Lung microvascular endothelial cell (primary cell): ENCODE measurements at regions not wholly inside any gene's neighbourhood (a gene's known extent, or its start where the extent isn't known, plus 50 kb on each side); places are given as distances from the start of the nearest gene placed in this dataset.
"Not testable (repeated sequence)": the region's sequence is repeated elsewhere in the genome, so short reads cannot be mapped to it uniquely, and the experiment has no call there.

Experiments used
- DNase-seq, 2 donors: peaks; one replicate each; pipeline versions ENCODE4 v3.0.0 to v3.0.0-alpha.2; 2010; ENCODE audit warnings: low read depth in 2 of 2

DNA sequence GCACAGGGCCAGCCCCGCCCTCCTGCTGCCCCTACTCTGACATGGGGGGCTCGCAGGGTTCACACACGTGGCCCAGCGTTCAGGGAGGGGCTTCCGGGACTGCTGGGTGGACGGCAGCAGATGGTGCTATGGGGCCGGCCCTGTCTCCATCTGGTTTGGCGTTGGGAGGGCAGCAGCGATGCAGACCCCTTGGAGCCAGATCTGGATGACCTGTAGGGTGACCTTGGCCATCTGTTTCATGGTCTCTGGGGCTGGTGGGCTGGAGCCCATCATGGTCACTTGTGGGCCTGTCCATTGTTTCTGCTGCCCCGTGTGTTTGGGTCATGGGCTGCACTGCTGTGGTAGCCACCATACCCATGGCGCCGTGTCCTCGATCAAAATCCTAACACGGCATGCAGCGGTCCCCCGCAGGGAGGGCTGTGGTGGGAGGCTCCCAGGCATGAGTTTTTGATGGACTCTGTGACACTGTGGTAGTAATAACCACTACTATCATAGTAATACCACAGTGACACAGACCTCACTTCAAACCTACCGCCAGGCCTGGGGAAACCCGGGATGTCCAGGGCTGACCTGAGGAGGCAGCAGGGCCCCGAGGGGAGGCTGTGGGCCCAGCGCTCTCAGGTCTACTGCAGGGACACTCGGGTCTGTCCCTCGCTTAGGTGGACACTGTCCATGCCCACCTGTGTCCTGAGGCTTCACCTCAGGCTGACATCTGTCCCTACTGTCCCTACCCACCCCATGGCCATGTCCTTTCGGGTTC lies 359.4 kb downstream of the TMEM121 start:
- DNase-seq: no peak

DNA sequence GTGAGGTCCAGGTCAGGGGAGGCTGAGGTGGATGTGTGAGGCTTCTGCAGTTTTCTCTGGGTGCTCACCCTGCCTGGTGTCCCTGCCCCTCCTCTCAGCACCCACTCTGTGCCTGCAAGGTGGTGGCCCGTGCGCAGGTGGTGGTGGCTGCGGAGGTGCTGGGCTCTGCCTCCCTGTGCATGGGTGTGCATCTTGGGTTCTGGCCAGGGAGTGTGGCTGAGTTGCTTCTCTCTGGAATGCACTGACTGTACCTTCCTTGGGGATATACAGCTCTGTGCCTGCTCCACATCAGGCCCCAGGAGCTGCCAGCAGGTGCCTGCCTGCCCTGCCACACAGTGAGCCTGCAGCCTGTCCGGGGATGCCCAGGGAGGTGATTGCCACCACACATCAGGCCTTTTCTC lies 360.4 kb downstream of the TMEM121 start:
- DNase-seq: not testable (repeated sequence)

DNA sequence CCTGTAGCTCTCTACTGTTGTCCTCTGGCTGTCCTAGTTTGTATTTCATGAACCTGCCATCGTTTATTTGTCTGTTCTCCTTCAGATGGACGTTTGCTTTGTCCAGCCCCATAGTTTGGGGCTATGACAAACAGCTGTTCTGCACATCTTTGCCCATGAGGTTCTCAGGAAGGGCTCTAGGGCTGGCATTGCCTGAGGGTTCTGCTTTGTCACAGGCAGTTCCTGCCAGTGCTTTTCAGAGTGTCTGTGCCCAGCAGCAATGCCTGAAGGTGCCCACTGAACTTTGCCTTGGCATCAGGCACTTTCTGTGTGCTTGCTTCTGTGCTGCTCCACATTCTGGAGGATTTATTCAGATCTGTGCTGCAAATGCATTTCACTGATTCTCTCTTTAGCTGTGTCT lies 361.3 kb downstream of the TMEM121 start:
- no peak for DNase-seq

DNA sequence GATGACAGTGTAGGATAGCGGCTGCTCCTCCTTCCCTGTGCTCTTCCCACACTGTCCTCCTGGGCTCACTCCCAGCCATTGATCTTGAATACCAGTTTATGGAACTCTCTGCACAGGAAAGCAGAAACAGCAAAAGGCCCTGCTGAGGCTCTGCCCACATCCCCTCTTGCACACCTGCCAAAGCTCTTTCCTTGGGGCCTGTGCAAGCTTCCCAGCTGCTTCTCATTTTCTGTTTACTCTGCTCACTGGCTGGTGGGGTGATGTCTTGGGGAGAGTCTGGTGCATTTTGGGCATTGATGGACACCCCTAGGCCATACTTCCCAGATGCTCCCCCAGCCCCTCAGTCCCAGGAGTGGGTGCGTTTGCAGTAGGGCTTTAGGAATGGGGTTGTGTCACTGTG lies 361.8 kb downstream of the TMEM121 start:
- DNase-seq: no peak

DNA sequence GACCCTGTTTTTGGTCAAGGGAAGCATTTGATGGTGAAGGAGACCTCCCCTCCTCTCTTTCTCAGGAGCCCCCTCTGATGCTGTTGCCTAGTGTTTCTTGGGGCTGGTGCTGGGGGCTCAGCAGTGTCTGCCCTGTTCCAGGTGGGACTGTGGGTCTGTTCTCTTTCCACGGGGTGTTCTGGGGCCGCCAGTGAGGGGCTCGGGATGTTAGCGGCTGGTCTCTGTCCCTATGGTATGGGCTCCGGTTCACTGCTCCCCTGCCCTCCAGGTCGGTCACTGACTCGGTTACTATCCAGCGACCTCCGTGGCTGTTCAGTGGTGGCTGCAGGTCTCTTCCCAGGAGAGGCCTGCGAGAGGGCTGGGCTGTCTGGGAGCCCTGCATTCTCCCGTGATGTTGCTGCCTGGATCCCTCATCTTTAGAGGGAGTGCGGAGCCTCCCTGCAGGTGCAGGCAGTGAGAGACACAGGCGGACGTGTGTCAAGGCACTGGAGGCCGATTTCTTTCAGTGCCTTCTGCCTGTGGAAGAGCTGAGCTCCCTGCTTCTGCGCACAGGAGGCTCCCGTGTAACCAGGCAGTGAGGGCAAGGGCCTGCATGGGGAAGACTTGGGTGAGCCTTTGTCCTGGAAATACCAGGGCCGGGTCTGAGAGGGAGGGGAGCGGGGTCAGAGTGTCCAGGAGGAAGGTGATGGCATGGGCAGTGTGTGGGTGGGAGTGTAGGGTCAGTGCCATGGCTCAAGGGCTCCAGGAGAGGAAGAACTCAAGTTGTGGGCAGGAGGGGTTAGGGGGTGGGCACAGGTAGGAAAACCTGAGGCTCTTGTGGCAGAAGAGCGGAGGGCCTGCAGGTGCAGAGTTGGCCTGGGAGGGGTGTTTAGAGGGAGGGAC lies 362.6 kb downstream of the TMEM121 start:
- no peak for DNase-seq

DNA sequence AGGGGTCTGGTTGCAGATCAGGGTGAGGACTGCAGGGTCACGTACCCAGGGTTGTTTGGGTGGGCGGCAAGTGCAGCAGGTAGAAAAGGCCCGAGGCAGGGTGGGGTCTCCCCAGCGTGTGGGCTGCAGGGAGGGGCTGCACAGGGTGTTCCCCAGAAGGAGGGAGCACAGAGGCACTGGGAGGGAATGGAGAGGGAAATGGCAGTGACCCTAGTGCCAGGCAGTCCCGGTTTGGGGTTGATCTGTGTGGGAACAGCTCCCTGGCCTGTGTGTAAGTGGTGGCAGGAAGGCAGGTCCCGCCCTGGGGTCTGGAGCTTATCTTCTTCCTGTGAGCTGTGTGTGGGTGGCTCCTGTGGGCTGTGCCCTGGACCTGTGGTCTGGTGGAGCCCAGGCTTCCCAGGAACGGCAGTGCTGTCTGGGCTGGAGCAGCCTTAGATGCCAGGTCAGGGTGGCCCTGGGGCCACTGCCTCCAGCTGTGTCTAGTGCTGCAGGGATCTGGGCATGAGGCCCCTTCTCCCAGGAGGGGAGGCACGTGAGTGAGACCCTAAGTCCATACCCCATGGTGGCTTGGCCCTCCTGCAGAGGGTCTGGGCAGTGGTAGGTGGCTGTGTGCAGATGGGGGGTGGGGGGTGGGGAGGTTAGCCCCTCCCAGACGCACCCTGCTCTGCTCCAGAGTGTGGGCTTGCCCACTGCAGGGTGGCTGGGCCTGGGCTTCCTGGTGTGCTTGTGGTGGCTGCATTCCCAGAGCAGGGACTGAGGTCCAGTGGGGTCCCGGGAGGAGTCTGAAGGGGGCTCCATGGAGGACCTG lies 363.5 kb downstream of the TMEM121 start:
- no peak for DNase-seq

DNA sequence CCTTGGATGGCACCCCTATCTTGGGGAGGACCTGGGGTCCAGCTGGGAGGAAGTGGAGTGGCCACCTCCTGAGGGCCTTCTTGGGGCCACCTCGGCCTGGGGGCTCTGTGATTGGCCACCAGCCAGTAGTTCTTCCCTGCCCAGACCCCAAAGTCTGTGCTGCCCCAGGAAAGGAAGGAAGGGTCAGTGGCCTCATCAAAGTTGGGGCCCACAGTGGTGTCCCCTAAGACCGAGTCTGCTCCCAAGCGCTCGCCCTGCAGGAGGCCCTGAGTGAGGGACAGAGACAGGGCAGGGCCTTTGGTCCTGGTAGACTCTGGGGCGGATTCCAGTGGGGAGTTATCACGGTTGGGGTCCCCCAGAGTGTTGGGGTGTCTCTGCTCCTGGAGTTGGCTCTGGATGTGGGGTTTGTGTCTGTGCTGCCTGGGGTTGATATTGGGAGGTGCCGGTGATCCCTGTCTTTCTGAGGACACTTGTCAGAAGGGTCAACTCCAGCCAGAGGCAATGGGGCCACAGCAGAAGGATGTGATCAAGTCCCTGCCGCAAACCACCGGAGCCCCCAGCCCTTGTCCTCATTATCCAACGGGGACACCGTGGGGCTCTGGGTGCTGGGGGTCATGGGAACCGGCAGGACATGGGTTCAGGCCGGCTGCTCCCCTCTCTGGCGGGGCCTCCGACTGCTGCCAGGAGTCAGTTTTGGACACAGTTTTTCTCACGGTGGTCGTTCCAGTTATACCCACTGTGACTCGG lies 364.3 kb downstream of the TMEM121 start:
- no peak for DNase-seq

DNA sequence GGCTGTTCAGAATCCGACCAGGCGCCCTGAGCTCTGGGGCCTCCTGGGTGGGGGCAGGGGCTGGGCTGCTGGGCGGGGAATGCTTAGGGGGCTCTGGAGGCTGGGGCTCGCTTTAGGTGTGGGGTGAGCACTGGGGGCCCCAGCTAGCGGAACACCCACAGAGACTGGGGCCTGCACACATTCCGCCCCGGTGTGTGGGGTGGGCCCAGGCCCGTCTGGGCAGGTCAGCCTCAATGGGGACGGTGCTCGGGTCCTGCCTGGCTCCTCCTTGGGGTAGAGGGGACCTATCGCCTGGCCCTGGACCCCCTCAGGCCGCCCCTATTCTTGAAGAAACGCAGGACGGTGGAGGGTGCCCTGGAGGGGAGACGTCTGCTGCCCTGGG lies 364.8 kb downstream of the TMEM121 start:
- no peak for DNase-seq

DNA sequence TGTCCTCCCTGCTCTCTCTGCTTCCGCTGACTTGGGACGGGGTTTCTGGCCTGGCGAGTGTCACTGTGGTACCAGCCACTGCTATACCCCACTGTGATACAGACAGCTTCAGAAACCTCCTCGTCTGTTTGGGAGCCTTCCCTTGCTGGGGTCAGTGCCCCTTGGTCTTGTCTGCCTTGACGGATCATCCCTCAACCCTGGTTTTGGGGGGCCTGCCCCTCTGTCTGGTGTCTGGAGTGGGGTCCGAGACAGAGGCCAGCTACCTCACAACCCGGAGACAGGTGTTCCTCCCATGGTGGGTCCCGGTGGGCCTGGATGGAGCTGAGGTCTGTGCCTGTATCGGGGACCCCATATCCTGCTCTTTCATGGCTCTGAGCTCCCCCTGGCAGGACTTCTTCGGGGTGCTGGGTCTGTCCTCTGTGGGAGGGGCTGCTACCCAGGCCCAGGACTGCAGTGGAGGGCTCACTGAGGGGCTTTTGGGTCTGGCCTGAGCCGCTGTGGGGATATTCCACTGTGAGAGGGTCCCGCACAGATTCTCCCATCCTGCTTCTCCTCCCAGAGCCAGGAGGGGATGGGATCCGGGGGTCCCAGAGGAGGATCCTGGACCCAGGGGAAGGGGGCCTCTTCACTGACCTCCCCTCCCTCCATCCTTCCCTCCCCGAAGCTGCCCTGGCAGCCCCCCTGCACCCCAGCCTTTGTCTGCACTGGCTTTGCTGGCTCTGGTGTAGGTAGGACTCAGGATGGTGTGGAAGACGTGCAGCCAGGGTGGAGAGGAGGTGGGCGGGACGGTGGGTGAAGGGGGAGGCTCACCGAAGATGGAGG lies 365.5 kb downstream of the TMEM121 start:
- no peak for DNase-seq

DNA sequence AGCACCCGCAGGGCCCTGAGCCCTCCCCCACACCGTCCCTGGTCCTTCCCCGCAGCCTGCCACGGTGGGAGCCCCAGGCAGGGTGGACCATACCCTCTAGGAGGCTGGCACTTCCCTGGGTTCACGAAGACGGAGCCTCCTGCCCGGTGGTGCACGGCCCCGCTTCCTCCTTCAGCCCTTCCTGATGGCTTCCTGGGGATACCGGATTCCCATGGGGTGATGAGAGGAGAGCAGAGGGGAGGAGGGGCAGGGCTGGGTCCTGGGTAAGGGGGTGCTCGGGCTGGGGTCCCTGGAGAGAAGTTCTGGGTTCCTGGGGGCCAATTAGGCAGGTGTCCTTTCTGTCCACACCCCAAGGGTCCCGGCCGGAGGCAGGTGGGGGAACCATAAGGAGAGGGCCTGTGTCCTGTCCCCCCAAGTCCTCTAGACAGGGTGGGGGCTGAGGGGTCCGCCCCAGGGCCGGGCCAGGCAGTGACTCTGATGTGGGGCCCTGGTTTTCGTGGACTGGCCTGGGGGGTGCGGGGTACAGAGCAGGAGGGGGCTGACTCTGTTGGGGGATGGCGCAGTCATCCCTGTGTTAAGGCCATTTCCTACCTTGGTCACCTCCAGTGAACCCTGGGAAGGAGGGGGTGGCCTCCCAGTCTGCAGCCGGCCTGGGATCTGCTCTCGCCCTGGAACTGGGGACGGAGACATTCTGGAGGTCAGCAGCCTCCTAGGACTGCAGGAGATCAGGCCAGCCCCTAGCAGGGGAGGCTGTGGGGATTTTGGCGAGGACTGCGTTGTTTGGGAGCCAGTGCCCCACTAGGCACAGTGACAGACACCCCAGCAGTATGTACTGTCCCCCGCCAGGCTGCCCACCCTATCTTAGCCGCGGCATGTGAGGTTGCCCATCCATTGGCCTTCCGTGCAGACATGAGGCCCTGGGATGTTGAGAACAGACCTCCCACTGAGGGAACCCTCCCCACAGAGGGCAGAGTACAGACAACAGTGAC lies 366.4 kb downstream of the TMEM121 start:
- DNase-seq: not testable (repeated sequence)

DNA sequence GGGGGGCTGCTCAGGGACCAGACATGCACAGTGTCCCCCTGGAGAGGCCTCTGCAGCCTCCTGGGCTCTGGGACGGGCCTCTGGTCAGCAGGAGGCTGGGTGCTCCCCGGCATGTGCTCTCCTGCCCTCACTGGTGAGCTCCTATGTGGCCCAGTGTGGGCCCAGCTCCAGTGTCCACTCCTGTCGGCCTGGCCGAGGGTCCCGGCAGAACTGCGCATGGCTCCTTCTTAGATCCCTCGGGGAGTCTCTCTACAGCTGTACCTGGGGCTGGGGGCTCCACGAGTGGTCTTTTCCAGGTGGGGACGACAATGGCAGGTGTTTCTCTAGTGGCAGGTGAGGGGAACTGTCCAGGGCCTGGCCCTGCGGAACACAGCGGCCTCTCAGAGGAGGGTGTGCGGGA lies 367.3 kb downstream of the TMEM121 start:
- DNase-seq: not testable (repeated sequence)

DNA sequence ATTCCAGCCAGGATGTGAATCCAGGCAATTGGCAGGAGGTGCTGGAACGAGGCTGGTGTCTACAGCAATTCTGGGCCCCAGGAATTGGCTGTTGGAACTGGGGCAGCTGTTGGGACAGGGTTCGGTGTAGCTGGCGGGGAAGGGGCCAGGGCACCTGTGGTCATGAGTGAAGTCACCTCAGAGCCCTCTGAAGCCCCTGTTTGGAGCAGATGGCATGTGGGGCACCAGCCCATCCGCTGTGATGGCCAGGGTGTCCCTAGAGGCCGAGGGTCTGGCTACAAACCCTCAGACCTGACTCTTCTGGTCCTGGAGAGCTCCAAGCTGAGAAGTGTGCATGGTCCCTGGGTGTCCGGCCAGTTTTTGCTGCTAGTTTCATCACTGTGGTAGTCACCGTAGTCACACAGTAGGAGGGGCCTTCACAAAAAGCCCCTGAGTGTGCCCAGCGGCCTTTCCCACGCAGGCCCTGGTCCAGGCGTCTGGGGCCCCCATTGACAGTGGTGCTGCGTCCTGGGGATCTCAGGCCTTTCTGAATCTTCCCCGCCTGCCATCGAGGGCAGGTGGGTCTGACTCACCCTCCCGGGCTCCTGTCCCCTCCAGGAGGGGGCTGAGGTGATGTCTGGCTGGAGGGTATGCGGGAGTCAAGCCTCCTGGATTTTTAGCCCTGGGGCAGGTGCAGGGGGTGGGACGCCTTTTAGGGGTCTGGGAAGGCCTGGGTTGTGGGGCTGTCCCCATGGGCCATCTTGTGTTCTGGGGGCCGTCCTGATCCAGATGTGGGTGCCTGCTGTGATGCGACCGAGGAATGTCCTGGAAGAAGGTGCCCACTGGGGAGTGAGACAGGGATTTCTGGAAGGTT lies 368.0 kb downstream of the TMEM121 start:
- DNase-seq: no peak

DNA sequence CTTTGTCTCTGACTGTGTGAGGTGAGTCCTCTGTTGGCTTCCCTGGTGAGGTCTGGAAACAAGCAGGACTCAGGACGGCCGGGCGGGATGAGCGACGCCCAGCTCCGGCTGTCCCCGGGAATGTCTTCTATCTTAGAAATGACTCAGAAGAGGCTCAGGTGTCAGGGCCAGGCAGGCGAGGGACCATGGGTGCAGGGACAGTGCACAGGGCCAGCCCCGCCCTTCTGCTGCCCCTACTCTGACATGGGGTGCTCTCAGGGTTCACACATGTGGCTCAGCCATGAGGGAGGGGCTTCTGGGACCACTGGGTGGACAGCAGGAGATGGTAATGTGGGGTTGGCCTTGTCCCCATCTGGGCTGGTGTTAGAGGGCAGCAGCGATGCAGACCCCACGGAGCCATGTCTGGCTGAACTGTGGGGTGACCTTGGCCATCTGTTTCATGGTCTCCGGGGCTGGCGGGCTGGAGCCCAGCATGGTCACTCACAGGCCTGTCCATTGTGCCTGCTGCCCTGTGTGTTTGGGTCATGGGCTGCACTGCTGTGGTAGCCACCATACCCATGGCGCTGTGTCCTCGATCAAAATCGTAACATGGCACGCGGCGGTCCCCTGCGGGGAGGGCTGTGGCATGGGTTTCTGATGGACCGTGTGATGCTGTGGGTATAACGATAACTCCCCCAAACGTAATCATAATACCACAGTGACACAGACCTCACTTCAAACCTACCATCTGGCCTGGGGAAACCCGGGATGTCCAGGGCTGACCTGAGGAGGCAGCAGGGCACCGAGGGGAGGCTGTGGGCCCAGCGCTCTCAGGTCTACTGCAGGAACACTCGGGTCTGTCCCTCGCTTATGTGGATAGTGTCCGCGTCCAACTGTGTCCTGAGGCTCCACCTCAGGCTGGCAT lies 368.8 kb downstream of the TMEM121 start:
- no peak for DNase-seq

DNA sequence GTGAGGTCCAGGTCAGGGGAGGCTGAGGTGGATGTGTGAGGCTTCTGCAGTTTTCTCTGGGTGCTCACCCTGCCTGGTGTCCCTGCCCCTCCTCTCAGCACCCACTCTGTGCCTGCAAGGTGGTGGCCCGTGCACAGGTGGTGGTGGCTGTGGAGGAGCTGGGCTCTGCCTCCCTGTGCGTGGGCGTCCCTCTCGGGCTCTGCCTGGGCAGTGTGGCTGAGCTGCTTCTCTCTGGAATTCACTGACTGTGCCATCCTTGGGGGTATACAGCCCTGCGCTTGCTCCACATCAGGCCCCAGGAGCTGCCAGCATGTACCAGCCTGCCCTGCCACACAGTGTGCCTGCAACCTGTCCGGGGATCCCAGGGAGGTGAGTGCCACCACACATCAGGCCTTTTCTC lies 369.8 kb downstream of the TMEM121 start:
- not testable (repeated sequence) for DNase-seq

DNA sequence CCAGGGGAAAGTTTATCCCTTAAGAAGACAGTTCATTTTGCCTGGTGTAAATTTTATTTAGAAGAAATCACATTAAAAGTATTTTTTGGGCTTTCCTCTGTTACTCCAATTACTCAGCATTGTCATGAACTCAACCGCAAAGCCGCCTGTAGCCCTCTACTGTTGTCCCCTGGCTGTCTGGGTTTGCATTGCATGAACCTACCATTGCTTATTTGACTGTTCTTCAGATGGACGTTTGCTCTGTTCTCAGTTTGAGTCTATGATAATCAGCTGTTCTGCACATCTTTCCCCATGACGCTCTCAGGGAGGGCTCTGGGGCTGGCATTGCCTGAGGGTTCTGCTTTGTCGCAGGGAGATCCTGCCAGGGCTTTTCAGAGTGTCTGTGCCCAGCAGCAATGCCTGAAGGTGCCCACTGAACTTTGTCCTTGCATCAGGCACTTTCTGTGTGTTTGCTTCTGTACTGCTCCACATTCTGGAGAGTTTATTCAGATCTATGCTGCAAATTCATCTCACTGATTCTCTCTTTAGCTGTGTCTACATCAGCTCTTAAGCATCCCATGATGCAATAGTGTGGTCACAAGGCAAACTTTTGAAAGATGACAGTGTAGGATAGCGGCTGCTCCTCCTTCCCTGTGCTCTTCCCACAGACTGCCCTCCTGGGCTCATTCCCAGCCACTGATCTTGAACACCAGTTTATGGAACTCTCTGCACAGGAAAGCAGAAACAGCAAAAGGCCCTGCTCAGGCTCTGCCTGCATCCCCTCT lies 370.8 kb downstream of the TMEM121 start:
- DNase-seq: not testable (repeated sequence)

DNA sequence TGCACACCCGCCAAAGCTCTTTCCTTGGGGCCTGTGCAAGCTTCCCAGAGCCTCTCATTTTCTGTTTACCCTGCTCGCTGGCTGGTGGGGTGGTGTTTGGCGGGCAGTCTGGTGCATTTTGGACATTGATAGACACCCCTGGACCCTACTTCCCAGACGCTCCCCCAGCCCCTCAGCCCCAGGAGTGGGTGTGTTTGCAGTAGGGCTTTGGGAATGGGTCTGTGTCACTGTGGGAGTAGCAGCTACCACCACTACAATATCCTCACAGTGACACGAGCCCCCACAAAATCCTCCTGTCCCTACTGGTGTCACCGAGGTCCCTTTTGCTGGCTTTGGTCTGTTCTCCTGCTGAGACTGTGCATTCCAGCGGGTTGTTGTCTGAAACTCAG lies 371.3 kb downstream of the TMEM121 start:
- no peak for DNase-seq
